Uterus (tissue), 2 donors: ENCODE measurements at regions not wholly inside any gene's neighbourhood (a gene's known extent, or its start where the extent isn't known, plus 50 kb on each side); places are given as distances from the start of the nearest gene placed in this dataset.

Source experiments
- CTCF ChIP-seq, 4 experiments: fragments of 200-600 bp in 2 of 4; fragments of 450-650 bp in 2 of 4; sonication (generic) in 2 of 4; IDR thresholded peaks; one replicate each; pipeline ENCODE4 v1.5.1; 2016 to 2019; ENCODE audit warnings: antibody characterized with exemption in 4 of 4, mild to moderate bottlenecking in 2 of 4, moderate library complexity in 1 of 4
- POLR2A ChIP-seq, 2 donors: fragments of 450-650 bp; IDR thresholded peaks; one replicate each; pipeline ENCODE4 v1.6.1; 2016; ENCODE audit warnings: antibody characterized with exemption in 2 of 2, mild to moderate bottlenecking in 1 of 2, moderate library complexity in 1 of 2

- TF ChIP-seq POLR2A (IDR thresholded peaks at IDR 0.05) = no peak
- no peak for TF ChIP-seq CTCF (IDR thresholded peaks at IDR 0.05)
Measured at GRCh38 chr14:21884995-21885394, 211.4 kb upstream of the OR4E1 start.
